NCI-H1694 treated with DMSO at 0.1 percent for 48 hours (cell line): ENCODE measurements at regions not wholly inside any gene's neighbourhood (a gene's known extent, or its start where the extent isn't known, plus 50 kb on each side); places are given as distances from the start of the nearest gene placed in this dataset.
"Not testable (repeated sequence)": the region's sequence is repeated elsewhere in the genome, so short reads cannot be mapped to it uniquely, and the experiment has no call there.

ENCODE experiments used
- DNase-seq: peaks from one replicate; lab custom pipeline; 2025; lab: John Stamatoyannopoulos, UW

DNA sequence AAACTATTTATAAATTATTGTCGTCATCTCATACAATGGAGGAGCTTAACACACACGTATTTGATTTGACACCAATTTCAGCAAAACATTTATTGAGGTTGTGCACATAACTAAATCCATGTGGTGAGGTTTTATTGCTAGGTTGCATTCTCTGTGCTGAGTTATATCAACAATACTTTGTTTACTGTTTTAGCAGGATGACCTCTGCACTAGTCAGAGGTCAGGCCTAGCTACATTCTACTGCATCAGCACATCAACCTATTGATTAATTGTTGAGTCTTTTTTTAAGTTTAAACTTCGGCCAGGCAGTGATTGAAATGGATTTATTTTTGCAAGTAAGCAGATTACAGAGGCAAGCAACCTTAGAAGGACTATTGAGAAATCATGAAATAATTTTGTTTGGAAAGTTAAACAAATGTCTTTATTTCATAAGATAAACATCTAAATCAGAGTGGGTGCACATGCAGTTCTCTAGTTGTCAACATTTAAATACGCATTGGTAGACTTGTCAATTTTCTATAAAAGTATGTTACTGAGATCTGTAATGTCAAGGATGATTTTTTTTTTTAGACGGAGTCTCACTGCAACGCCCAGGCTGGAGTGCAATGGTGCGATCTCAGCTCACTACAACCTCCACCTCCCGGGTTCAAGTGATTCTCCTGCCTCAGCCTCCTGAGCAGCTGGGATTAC lies 75.2 kb upstream of the CD28 start:
- no peak for DNase-seq

DNA sequence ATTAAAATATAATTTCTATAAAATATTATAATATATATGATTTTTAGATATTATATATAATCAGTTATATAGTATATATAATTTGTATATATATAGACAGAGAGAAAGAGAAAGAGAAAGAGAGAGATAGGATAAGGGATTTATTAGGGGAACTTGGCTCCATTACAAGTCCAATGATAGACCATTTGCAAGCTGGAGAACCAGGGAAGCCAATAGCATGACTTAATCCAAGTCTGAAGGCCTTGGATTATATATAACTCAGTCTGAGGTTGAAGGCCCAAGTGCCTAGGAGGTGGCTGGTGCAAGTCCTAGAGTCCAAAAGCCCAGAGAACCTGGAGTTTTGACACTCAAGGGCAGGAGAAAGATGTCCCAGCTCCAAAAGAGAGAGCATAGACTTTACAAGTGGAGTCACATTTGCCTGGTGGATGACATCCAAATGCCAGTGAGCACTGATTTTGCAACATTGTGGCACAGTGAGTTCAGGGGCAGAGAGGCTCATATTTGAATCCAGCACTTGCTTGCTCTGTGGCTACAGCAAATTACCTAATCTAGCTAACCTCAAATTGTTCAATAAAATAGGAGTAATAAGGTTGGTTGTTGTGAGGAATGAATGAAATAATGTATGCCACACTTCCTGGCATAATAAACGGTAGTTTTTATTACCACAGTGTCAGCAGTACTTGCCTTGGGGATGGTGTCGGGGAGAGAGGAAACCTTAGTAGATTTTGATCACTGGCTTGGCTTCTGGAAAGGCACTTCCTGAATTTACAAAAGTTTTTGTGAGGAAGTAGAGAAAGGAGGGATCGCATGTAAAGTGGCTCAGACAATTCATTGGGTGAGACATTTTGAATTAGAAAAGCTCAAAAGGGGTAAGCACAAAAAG lies 69.6 kb upstream of the CD28 start:
- no peak for DNase-seq

DNA sequence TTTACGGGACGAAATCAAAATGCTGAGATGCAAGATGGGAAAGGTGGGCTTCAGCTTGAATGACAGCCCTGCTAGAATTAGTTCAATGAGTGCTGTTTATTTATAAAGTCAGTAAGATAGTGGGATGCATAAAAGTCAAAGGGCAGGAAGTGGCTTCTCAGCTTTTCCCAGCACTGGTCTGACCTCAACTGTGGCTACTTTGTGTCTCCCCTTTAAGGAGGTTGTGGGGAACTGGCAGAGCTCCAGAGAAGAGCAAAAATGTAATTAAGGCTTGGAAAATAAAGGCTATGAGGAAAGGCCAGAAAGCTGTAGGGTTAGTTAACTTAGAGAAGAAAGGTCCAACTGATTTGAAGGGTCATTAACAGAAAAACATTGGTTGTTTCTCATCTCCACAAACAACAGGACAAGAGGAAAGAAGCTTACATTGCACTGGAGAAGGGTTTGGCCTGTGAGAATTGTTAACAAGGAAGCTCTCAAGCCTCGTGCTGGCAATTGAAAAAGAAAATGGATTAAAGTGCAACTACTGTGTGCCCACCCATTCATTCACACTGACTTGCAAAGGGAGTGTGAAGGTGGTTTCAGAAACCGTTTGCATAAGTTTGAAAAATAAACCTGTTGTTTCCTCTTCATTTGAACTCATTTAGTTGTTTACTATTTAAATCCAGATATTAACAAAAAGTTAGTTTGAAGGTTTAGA lies 68.8 kb upstream of the CD28 start:
- no peak for DNase-seq

DNA sequence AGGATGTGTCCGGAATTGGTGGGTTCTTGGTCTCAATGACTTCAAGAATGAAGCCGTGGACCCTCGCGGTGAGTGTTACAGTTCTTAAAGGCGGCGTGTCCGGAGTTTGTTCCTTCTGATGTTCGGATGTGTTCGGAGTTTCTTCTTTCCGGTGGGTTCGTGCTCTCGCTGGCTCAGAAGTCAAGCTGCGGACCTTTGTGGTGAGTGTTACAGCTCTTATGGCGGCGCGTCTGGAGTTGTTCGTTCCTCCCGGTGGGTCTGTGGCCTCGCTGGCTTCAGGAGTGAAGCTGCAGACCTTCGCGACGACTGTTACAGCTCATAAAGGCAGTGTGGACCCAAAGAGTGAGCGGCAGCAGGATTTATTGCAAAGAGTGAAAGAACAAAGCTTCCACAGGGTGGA lies 64.6 kb upstream of the CD28 start:
- DNase-seq, result not testable (repeated sequence)

DNA sequence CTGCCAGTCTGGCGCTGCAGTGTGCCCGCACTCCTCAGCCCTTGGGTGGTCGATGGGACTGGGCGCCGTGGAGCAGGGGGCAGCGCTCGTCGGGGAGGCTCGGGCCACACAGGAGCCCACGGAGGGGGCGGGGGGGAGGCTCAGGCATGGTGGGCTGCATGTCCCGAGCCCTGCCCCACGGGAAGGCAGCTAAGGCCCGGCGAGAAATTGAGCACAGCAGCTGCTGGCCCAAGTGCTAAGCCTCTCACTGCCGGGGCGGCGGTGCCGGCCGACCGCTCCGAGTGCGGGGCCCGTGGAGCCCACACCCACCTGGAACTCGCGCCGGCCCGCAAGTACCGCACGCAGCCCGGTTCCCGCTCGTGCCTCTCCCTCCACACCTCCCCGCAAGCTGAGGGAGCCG lies 63.6 kb upstream of the CD28 start:
- DNase-seq, result not testable (repeated sequence)

DNA sequence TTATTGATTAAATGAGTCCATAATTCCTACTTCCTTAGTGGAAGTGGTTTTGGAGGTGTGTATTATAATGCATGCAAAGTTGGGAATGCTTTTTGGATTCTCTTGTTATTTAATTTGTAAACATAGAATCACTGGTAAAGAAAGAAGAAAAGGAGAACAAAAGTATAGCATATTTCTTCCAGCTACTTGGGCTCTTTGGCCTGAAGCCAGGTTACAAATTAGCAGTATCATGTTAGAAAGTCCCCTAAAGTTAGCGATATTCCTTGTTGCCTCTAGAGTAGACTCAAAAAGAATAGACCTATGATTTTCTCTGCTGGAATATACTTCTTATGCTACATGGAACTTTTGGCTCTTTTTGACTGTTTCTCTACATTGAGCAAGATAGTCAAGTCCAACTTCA lies 60.6 kb upstream of the CD28 start:
- no peak for DNase-seq

DNA sequence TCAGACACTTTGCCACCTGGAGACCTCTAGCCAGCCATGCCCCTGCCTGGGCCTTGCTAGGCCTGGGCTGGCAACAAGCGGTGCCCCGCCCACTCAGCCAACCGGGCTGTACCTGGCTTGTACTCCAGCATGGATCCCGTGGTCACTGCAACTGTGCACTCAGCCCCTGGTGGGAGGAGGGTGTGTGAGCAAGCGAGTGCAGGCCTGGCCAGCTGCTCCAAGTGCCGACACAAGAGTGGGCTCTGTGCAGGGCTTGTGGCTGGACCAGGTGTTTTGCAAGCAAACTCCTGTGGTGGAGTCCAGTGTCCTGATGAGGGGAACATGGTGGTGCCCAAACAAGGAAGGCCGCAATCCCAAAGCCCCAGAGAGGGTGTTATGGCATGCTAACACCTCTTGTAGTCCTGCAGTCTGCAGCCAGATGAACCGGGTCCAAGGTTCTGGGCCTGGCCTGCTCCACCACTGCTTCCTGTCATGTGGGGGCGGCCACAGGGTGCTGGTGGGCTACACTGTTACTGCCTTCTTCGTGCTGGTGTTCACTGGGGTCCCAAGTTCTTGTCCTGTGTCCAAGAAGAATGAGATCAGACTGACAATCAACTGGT lies 60.1 kb upstream of the CD28 start:
- DNase-seq, result no peak

DNA sequence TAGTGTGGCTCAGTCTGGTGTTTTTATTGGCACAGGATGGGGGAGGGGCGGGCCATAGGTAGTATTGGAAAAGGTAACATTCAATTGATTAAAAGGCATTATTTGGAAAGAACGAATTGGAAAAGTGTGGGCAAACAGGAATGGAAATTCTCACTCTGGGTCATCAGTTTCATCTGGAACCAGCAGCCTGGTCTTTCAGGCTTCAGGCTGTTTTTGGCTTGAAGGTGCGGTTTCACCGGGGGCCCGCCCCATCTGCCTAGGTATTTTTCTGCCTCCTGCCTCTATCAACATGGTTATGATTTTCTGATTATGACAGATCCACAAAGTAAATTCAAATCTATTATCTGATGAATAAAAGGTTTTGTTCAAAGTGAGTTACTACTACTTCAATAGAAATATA lies 59.5 kb upstream of the CD28 start:
- DNase-seq, result no peak

DNA sequence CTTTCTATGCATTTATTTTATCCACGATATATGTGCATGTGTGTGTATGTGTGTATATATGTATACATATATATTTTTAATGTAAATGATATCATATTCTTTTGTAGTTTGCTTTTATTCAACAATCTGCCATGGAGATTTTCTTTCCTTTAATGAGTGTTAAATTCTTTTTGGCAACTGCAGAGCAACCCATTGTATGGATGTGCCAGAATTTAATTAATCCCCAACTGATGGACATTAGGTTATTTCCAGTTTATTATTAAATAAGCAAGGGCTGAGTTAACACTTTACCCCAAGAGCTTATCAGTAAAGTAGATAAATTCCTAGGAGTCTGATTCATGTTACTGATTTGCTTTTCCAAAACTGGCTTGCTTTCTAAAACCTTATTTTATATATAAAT lies 58.9 kb upstream of the CD28 start:
- DNase-seq, result no peak

DNA sequence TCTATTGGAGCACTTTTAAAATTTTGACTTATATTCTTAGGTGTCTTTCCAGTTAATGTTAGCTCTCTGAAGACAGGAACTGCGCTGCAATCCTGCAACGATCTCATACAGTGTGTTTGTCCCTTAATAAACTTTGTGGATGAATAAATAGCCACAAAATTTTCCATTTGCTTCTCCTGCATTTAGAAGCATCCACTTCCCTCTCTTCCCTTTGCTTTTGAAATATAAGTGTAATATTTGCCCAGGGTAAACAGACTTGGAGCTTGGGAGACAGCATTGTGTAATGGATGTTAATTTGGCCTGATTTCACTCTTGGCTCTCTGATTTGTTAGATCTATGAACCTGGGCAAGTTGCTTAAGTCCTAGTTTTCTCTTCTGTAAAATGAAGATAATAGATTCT lies 58.2 kb upstream of the CD28 start:
- no peak for DNase-seq

DNA sequence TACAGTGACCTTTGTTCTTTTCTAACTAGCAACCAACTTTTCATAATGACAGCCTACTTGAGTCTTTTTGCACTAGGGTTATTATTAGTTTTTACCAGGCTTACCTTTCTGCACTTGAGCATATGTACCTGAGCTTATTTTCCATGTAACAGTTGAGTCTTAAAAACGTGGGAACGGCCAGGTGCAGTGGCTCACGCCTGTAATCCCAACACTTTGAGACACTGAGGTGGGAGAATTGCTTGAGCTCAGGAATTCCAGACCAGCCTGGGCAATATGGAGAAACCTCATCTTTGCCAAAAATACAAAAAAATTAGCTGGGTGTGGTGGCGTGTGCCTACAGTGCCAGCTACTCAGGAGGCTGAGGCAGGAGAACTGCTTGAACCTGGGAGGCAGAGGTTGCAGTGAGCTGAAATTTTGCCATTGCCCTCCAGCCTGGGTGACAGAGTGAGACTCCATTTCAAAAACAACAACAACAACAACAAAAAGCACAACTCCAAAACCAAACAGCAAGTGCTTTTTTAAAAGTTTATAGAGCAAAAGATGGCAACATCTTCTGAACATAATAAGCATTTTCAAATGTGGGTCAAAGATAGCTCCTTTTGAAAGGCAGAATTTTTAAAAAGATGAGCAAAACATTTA lies 57.1 kb upstream of the CD28 start:
- DNase-seq, result no peak

DNA sequence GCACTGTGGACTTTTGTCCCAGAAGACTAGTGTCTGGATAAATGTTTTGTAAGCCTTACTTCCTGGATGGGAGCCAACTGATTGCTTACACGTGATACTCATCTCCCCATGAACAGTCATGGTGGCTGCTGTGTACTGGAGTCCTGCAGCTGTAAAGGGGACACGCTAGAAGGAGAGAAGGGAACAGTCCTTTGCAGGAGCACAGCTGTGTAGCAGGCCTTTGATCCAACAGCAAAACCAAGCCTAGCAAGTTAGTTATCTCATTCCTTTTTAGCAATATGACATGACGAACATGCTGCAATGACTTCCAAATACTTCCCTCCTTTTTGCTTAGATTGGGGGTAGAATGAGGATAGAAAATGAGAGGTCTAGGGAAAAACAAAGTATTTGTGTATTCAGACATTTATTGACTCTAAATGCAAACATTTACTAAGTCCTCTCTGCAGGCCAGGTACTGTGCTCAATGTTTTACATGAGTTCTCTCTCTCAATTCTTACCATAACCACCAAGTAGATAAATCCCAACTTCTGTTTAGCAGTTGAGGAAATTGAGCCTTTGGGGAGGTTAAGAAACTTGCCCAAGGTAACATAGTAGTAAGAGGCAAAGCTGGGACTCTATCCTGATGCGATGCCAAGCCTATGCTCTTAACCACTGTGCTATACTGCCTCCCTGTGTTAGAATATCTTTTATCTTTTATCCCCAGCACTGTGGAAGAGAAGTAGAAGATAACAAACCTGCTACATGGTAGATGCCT lies 55.4 kb upstream of the CD28 start:
- DNase-seq, result peak; percentile 30

DNA sequence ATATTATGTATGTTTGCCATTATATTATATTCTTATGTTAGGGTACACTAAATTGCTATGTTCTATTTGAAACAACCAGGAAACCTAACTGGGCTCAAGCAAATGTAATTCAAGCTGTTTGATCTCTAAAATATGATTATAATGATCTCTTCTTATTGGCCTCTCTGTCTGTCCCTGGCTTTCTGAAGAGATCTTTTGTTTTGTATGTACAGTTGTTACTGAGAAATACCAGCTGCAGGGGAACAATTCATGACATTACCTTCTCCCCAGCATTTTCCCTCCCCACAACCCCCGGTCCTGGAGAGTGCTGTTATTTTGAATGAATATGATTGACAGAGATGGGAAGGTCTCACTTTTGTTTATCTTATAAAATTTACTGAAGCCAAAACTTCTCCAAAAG lies 54.8 kb upstream of the CD28 start:
- no peak for DNase-seq

DNA sequence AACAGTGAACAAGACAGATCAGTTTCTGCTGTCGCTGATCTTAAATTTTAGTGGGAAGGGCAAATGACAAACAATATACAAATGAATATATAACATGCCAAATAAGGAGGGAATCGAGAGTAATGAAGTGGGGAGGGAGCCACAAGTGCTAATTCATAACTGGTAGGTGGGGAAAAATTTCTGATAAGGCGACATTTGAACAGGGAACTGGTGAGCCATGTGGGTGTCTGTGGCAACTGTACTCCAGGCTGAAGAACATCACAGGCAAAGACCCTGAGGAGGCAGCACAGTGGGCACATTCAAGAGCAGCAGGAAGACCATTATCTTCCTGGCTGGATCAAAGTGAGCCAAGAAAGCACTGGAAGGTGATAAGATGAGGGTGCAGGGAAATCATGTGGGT lies 51.6 kb upstream of the CD28 start:
- no peak for DNase-seq

DNA sequence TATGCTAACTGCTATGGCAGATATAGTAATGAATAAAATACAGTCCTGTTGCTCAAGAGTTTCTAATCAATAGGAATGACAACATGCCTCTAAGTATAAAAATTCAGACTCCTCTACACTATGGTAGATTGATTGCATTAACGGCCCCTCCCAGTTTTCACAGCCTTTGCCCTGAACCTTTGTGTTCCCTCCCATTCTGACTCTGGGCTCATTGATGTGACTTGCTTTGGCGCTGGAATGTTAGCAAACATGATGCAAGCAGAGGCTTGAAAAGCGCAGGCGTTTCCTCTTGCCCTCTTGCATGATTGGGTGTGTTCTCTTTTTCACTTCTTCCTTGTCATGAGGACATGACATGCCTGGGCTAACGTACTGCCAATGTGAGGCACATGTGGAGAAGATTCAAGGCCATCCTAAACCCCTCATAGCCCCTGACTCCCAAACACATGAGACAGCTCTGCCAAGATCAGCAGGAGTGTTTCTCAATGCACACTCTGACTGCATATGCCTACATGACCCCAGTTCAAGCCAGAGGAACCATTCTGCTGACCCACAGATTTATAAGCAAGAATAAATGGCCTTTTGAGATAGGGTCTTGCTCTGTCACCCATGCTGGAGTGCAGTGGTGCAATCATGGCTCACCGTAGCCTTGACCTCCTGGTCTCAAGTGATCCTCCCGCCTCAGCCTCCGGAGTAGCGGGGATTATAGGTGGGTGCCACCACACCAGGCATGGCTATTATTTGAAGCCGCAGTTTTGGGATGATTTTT lies 49.7 kb upstream of the CD28 start:
- no peak for DNase-seq
